Cardiac fibroblast (primary cell): ENCODE measurements at regions not wholly inside any gene's neighbourhood (a gene's known extent, or its start where the extent isn't known, plus 50 kb on each side); places are given as distances from the start of the nearest gene placed in this dataset.

ENCODE experiments used
- DNase-seq, 2 donors: peaks; one replicate each; pipeline versions ENCODE4 v3.0.0 to v3.0.0-alpha.2; 2010; ENCODE audit warnings: low read depth in 2 of 2
- H3K4me3 ChIP-seq, 2 donors: replicated peaks in 1 of 2; 1 replicate in 1 of 2; 2 replicates in 1 of 2; pipeline ENCODE4 v1.5.1; 2011; ENCODE audit warnings: low read depth in 2 of 2, low read length in 2 of 2, mild to moderate bottlenecking in 2 of 2, moderate library complexity in 1 of 2
- TF ChIP-seq, protein P1 (sequence below): IDR thresholded peaks from one replicate; pipeline ENCODE4 v1.5.1; 2011; ENCODE audit warnings: low read depth, mild to moderate bottlenecking, low read length, inconsistent platforms

DNA sequence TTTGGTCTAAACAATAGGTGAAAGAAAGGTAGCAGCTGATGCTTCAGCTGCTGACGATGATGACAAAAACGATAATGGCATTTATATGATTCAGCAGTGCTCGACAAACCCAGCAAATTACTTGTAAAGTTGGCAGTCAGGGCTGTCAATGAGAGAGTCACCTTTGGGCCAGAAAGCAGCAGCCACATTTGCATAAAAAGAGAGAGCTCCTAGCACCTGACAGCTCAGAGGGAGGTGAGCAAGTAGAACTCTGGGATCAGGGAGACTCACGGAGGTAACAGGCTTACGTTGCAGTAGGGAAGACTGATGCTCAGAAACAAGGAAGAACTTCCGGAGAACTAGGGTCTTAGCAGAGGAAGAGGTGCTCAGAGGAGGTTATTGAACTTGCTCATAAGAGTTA, 291.9 kb upstream of the ZFHX3 start:
- TF ChIP-seq, protein P1, sequence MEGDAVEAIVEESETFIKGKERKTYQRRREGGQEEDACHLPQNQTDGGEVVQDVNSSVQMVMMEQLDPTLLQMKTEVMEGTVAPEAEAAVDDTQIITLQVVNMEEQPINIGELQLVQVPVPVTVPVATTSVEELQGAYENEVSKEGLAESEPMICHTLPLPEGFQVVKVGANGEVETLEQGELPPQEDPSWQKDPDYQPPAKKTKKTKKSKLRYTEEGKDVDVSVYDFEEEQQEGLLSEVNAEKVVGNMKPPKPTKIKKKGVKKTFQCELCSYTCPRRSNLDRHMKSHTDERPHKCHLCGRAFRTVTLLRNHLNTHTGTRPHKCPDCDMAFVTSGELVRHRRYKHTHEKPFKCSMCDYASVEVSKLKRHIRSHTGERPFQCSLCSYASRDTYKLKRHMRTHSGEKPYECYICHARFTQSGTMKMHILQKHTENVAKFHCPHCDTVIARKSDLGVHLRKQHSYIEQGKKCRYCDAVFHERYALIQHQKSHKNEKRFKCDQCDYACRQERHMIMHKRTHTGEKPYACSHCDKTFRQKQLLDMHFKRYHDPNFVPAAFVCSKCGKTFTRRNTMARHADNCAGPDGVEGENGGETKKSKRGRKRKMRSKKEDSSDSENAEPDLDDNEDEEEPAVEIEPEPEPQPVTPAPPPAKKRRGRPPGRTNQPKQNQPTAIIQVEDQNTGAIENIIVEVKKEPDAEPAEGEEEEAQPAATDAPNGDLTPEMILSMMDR, result no peak
- H3K4me3 ChIP-seq, result no peak overlapping the region
- no peak for DNase-seq

- TF ChIP-seq, protein P1, result no peak
- DNase-seq, result no peak
- no peak overlapping the region for H3K4me3 ChIP-seq
Observed at GRCh38 chr16:73337373-73338296, 289.7 kb upstream of the ZFHX3 start.

GRCh38 chr16:73329358-73330286, 281.7 kb upstream of the ZFHX3 start:
- TF ChIP-seq, protein P1, result no peak
- DNase-seq, result no peak
- H3K4me3 ChIP-seq, result no peak overlapping the region

DNA sequence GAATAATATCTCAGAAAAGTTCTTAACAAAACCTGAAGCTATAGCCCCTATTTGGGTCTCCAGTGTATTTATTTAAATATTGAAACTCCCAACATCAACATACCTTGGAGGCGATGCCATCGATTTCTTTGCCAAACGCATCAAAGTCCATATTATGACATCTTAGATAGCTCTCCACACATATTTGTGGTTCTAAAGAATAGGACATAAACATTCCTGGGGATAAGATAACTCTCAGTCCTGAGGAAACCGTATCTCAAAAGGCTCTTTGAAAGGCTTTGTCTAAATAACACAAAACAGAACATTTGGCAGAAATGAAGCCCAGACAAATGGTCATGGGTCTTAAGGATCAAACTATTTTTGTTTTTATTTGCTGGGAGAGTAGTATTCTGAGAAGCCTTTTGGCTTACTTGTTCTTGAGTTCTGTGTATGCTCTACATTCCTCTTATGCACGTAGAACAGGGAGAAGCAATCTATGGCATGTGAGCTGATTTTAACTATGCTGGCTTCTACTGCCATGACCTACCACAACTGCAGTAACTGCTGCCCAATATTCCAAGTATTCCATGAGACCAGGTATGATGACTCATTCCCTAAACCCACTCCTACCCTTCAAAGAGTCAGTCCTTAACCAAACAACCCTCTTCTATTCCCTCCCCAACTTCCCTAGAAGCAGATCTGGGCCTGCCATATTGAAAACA, 279.0 kb upstream of the ZFHX3 start:
- TF ChIP-seq, protein P1, result no peak
- no peak for DNase-seq
- no peak overlapping the region for H3K4me3 ChIP-seq

- no peak for DNase-seq
- TF ChIP-seq, protein P1, result no peak
- no peak overlapping the region for H3K4me3 ChIP-seq
Observed at GRCh38 chr16:73326221-73326620, 278.3 kb upstream of the ZFHX3 start.

DNA sequence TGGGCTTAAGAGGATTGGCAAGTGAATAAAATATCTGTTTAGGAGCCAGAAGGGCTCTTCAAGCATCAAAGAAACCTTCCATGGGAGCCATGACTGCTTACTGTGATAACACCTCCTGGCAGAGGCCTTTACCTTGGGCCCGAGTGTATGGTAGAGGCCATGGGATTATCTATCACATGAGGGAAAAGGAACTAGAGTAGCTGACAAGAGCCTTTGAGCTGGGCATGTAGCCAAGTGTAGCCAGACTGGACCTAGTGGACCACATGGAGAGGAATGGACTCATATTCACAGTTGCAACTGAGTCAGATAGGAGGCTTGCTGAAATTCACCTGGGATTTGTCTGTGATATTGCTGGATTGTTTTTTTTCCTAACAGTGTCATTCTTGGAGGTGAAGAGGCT, 276.0 kb upstream of the ZFHX3 start:
- TF ChIP-seq, protein P1, result no peak
- peak in 1 of 2 donors; percentile 1 for DNase-seq
- no peak overlapping the region for H3K4me3 ChIP-seq
